ENCODE measurements at regions not wholly inside any gene's neighbourhood (a gene's known extent, or its start where the extent isn't known, plus 50 kb on each side); places are given as distances from the start of the nearest gene placed in this dataset.

DNA sequence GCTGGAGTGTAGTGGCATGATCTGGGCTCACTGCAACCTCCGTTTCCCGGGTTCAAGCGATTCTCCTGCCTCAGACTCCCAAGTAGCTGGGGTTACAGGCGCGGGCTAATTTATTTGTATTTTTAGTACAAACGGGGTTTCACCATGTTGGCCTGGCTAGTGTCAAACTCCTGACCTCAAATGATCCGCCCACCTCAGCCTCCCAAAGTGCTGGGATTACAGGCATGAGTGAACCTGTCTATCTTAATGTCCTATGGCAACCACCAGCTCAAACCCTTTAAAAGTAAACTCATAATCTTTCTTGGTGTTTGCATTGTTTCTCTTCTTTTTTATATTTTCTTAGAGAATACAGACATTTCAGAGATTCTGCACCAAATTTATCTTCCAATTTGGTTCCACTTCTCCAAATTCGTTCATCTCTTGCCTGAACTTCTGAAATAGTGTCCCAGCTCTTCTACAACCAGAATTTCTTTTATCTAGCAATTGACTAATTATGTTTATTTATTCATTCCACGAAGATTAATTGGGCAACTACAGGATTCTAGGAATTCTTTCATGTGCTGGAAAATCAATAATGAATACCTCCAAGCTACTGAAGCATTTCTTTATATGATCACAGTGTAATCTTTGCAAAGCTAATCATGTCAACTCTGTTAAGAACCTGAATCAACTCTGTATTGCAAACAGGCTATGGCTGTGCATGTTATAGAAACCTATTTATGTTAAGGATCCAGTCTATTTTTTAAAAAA is 60.0 kb upstream of the TYRP1 start:
- Histone ChIP-seq H3K27ac (no peak overlapping the region), H3K27me3 (no peaks in the 10 kb centered on the region), H3K4me1 (no peaks in the 10 kb centered on the region), H3K4me3 (no peak overlapping the region), H3K9me3 (no peaks in the 10 kb centered on the region), H3K36me3 (no peaks in the 10 kb centered on the region)
- TF ChIP-seq, protein P1, sequence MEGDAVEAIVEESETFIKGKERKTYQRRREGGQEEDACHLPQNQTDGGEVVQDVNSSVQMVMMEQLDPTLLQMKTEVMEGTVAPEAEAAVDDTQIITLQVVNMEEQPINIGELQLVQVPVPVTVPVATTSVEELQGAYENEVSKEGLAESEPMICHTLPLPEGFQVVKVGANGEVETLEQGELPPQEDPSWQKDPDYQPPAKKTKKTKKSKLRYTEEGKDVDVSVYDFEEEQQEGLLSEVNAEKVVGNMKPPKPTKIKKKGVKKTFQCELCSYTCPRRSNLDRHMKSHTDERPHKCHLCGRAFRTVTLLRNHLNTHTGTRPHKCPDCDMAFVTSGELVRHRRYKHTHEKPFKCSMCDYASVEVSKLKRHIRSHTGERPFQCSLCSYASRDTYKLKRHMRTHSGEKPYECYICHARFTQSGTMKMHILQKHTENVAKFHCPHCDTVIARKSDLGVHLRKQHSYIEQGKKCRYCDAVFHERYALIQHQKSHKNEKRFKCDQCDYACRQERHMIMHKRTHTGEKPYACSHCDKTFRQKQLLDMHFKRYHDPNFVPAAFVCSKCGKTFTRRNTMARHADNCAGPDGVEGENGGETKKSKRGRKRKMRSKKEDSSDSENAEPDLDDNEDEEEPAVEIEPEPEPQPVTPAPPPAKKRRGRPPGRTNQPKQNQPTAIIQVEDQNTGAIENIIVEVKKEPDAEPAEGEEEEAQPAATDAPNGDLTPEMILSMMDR (IDR thresholded peaks at IDR 0.05): no peak
- no peak for TF ChIP-seq EP300 (IDR thresholded peaks at IDR 0.05; ENCODE audit: low read depth)
- TF ChIP-seq POLR2AphosphoS5 (IDR thresholded peaks at IDR 0.05): no peak
- no peak for TF ChIP-seq POLR2A (IDR thresholded peaks at IDR 0.05)
- intact Hi-C loops (cut with DNase I; ENCODE audit: low total_unique reads) (no loop called here), in situ Hi-C loops (cut with MboI; ENCODE audit: low pct_ligation_motif_present in 1 of 4, low pct_unique_long_range_greater_than_20kb in 1 of 4, low sequenced_read_pairs in 3 of 4) (no loop called here)
- WGBS, 2 donors (ENCODE audit: low coverage in 1 of 2): 69 to 70% methylated on average over 7 to 9 of the region's 9 CpGs
- DNase-seq: no peak

DNA sequence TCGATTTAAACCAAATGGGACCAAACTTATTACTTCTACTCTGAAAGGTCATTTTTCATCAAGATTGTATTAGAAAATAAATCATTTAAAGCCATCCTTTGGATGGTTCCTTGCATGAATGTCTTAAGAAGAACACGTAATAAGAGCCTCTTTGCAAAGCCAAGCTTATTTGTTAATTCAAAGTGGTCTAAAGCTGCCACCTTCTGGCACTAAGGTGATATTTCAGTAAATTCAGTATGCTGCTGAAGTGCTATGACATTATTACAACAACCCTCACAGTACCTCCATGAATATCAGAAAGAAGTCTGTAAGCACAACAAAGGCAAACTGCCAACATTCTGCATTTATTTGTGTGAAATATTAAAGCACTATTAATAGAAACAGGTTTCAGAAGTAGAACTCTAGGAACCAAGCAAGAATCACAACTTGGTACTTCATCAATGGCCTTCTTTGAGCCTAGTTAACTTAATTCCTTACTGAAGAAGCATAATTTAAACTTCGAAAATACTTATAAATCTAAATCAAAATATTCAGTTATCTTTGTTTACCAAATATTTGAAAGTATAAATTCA is 53.1 kb upstream of the TYRP1 start:
- Histone ChIP-seq H3K27ac (no peak overlapping the region), H3K27me3 (no peaks in the 10 kb centered on the region), H3K9me3 (no peaks in the 10 kb centered on the region), H3K4me3 (no peak overlapping the region), H3K36me3 (no peaks in the 10 kb centered on the region), H3K4me1 (no peaks in the 10 kb centered on the region)
- no peak for DNase-seq
- in situ Hi-C loops (cut with MboI; ENCODE audit: low pct_ligation_motif_present in 1 of 4, low pct_unique_long_range_greater_than_20kb in 1 of 4, low sequenced_read_pairs in 3 of 4) (no loop called here), intact Hi-C loops (cut with DNase I; ENCODE audit: low total_unique reads) (no loop called here)
- TF ChIP-seq, protein P1 (IDR thresholded peaks at IDR 0.05): peak in 1 of 5 experiments; percentile 18
- TF ChIP-seq POLR2AphosphoS5 (IDR thresholded peaks at IDR 0.05): no peak
- WGBS, 2 donors (ENCODE audit: low coverage in 1 of 2): 41 to 43% methylated on average over 3 of the region's 3 CpGs

DNA sequence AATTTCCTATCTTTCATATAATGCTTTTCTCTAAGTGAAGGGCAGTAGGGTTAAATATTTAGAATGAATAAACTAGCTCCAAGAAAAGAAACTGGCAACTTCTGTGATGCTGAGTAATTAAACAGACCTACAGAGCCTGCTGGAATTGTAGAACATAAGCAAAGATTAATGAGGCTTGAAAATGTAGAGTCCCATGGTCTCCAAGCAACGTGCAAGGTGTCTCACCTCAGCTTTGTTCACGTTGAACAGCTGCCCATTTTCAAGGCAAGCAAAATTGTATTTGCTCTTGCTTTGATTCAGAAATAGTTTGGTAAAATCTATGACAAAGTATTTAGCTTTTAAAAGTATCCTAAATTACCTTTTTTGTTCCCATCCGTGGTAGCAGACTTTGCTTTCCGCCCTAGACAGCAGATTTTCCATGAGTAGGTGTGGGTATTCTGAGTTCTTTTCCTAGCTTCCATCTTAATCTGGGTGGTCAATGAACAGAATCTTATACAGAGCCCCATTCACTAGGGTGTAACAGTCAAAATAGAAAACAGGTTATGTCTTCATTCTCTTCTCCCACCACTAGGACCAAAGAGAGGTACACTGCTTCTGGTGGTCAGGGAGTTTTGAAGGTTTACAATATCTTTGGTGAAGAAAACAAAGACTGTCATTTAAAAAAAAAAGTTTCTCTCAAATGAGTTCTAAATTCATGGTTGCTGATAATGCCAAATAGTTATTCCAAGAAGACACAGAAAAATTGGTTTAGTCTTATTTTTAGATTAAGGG is 52.1 kb upstream of the TYRP1 start:
- Histone ChIP-seq H3K27me3 (no peaks in the 10 kb centered on the region), H3K27ac (no peak overlapping the region), H3K4me1 (no peaks in the 10 kb centered on the region), H3K4me3 (no peak overlapping the region), H3K36me3 (no peaks in the 10 kb centered on the region), H3K9me3 (no peaks in the 10 kb centered on the region)
- intact Hi-C loops (cut with DNase I; ENCODE audit: low total_unique reads): no loop called here
- WGBS, 2 donors (ENCODE audit: low coverage in 1 of 2): 49 to 65% methylated on average over 4 of the region's 4 CpGs
- in situ Hi-C loops (cut with MboI; ENCODE audit: low pct_ligation_motif_present in 1 of 4, low pct_unique_long_range_greater_than_20kb in 1 of 4, low sequenced_read_pairs in 3 of 4): no loop called here
- TF ChIP-seq EP300 (IDR thresholded peaks at IDR 0.05; ENCODE audit: low read depth): no peak
- TF ChIP-seq, protein P1 (IDR thresholded peaks at IDR 0.05): no peak
- TF ChIP-seq POLR2AphosphoS5 (IDR thresholded peaks at IDR 0.05): no peak
- no peak for TF ChIP-seq POLR2A (IDR thresholded peaks at IDR 0.05)
- DNase-seq: no peak

Small RNA genes in the stretch of these regions (small RNA-seq; reads per million reads assigned to genes)
- 0 reads per million in 4 donors for gene AL161788.1
- gene AL162413.1: 0 reads per million in 4 donors
- 0 reads per million in 4 donors for gene AL592227.1
- gene RNU2-47P: 0 reads per million in 4 donors

All from transverse colon (tissue), 4 donors.